ENCODE measurements at regions not wholly inside any gene's neighbourhood (a gene's known extent, or its start where the extent isn't known, plus 50 kb on each side); places are given as distances from the start of the nearest gene placed in this dataset.

DNA sequence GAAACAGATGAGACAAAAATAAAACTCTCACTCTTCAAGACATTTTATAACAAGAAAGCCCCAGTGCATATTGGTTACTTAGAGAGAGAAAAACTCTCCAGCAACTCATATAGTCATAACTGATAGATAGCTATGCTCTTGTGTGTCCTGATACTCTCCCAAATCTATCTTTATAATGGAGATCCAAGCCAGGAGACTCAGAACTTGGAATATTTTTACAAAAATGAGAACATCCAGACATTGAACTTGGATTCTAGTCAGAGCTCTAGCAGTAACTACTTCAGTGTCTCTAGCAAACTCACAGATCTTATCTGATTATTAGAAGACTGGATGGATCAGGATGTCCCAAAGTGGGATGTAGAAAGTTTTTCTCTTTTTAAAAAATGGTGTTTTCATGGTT lies 412.7 kb upstream of the BRINP1 start:
- no peaks in the 10 kb centered on the region for H3K36me3 Mint-ChIP-seq

DNA sequence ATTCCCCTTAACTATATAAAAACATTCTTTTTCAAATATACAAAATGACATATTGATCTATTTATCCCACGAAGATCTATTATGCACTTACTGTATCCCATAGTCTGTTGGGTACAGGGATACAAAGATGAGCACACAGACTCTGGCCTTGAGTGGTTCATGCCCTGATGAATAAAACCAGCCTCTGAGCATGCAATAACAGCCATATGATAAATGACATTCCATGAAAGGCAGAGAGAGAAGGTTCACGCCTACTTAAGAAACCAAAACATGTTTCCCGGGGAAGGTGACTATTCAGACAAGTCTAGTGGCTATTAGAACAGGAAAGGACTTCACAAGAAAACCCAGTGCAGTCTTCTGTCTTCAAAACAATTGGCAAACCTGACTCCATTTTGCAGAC lies 406.2 kb upstream of the BRINP1 start:
- DNase-seq (no peak), ATAC-seq (no peak)
- no peak overlapping the region for H3K27ac Mint-ChIP-seq
- peaks cover 0 to 4% of the 10 kb centered on the region in 2 donors for H3K9me3 Mint-ChIP-seq
- no peaks in the 10 kb centered on the region for H3K36me3 Mint-ChIP-seq
- 72% methylated on average over 3 of the region's 3 CpGs for WGBS (ENCODE audit: insufficient coverage)
- H3K27me3 Mint-ChIP-seq (ENCODE audit: low read depth in 2 of 2) = no peaks in the 10 kb centered on the region
- Histone ChIP-seq H3K27me3 (ENCODE audit: control insufficient read depth, insufficient read depth, low read length) (no peaks in the 10 kb centered on the region), H3K4me1 (ENCODE audit: control insufficient read depth, insufficient read depth, low read length) (no peaks in the 10 kb centered on the region), H3K27ac (ENCODE audit: low read length) (no peak overlapping the region), H3K36me3 (ENCODE audit: control insufficient read depth, insufficient read depth, low read length) (no peaks in the 10 kb centered on the region), H3K4me3 (ENCODE audit: low read length) (no peak overlapping the region), H3K9me3 (ENCODE audit: control insufficient read depth, insufficient read depth, low read length) (no peaks in the 10 kb centered on the region)
- no peak overlapping the region for H3K4me3 Mint-ChIP-seq
- no peaks in the 10 kb centered on the region for H3K4me1 Mint-ChIP-seq
- intact Hi-C loops (cut with micrococcal nuclease) = no loop called here
- TF ChIP-seq, protein P1, sequence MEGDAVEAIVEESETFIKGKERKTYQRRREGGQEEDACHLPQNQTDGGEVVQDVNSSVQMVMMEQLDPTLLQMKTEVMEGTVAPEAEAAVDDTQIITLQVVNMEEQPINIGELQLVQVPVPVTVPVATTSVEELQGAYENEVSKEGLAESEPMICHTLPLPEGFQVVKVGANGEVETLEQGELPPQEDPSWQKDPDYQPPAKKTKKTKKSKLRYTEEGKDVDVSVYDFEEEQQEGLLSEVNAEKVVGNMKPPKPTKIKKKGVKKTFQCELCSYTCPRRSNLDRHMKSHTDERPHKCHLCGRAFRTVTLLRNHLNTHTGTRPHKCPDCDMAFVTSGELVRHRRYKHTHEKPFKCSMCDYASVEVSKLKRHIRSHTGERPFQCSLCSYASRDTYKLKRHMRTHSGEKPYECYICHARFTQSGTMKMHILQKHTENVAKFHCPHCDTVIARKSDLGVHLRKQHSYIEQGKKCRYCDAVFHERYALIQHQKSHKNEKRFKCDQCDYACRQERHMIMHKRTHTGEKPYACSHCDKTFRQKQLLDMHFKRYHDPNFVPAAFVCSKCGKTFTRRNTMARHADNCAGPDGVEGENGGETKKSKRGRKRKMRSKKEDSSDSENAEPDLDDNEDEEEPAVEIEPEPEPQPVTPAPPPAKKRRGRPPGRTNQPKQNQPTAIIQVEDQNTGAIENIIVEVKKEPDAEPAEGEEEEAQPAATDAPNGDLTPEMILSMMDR (IDR thresholded peaks at IDR 0.05) = no peak

More for the DNA sequence above, 412.7 kb upstream of the BRINP1 start:
- no peak overlapping the region for H3K4me3 Mint-ChIP-seq
- TF ChIP-seq, protein P1 (IDR thresholded peaks at IDR 0.05) = no peak
- Histone ChIP-seq H3K9me3 (ENCODE audit: control insufficient read depth, insufficient read depth, low read length) (no peaks in the 10 kb centered on the region), H3K4me3 (ENCODE audit: low read length) (no peak overlapping the region), H3K27me3 (ENCODE audit: control insufficient read depth, insufficient read depth, low read length) (no peaks in the 10 kb centered on the region), H3K36me3 (ENCODE audit: control insufficient read depth, insufficient read depth, low read length) (no peaks in the 10 kb centered on the region), H3K4me1 (ENCODE audit: control insufficient read depth, insufficient read depth, low read length) (no peaks in the 10 kb centered on the region), H3K27ac (ENCODE audit: low read length) (no peak overlapping the region)
- H3K9me3 Mint-ChIP-seq = no peaks in the 10 kb centered on the region
- DNase-seq (no peak), ATAC-seq (no peak)
- H3K4me1 Mint-ChIP-seq = no peaks in the 10 kb centered on the region
- H3K27me3 Mint-ChIP-seq (ENCODE audit: low read depth in 2 of 2) = no peaks in the 10 kb centered on the region
- no peak overlapping the region for H3K27ac Mint-ChIP-seq
- intact Hi-C loops (cut with micrococcal nuclease) = no loop called here

DNA sequence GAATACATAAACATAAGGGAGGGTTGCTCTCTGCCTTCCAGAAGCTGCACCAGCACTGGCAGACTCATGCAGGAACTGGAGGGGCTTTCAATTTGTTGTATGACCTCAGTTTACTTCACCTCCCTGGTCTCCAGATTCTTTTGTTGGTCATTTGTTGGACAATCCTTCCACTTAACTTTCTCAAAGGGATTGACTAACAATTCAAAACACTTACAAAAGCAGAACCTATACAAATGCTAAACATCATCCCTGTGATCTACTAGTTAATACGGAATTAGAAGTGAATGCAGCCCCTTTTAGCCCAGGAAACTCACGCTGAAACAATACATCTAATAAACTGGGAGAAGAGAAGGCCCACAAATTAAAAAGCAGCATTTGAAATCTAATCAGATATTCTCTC lies 404.6 kb upstream of the BRINP1 start:
- Histone ChIP-seq H3K27me3 (ENCODE audit: control insufficient read depth, insufficient read depth, low read length) (no peaks in the 10 kb centered on the region), H3K4me1 (ENCODE audit: control insufficient read depth, insufficient read depth, low read length) (no peaks in the 10 kb centered on the region), H3K27ac (ENCODE audit: low read length) (no peak overlapping the region), H3K4me3 (ENCODE audit: low read length) (no peak overlapping the region), H3K36me3 (ENCODE audit: control insufficient read depth, insufficient read depth, low read length) (no peaks in the 10 kb centered on the region), H3K9me3 (ENCODE audit: control insufficient read depth, insufficient read depth, low read length) (no peaks in the 10 kb centered on the region)
- TF ChIP-seq, protein P1 (IDR thresholded peaks at IDR 0.05) = no peak
- ATAC-seq (no peak), DNase-seq (no peak)
- H3K27ac Mint-ChIP-seq = no peak overlapping the region
- 61% methylated on average over 2 of the region's 2 CpGs for WGBS (ENCODE audit: insufficient coverage)
- no peaks in the 10 kb centered on the region for H3K4me1 Mint-ChIP-seq
- no peaks in the 10 kb centered on the region for H3K27me3 Mint-ChIP-seq (ENCODE audit: low read depth in 2 of 2)
- H3K9me3 Mint-ChIP-seq = peaks cover 0 to 4% of the 10 kb centered on the region in 2 donors
- intact Hi-C loops (cut with micrococcal nuclease) = no loop called here
- no peak overlapping the region for H3K4me3 Mint-ChIP-seq
- H3K36me3 Mint-ChIP-seq = no peaks in the 10 kb centered on the region

DNA sequence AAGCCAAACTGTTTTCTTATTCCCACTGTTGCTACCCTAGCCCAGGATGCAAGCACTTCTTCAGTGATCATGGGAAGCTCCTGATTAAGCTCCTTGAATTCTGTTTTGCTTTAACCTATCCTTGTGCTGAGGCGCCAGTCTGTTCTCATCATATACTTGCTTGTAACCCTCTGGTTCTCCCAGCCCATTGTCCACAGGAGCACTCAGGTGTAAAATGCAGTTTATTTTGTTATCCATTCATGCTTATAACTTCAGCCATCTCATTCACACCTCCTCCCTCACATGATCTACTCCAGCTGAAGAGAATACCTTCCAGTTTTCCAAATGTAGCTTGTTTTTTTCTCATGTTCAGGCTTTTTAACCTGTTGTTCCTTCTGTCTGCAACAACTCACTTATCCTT lies 402.1 kb upstream of the BRINP1 start:
- H3K27me3 Mint-ChIP-seq (ENCODE audit: low read depth in 2 of 2) = no peaks in the 10 kb centered on the region
- TF ChIP-seq, protein P1 (IDR thresholded peaks at IDR 0.05) = no peak
- Histone ChIP-seq H3K27me3 (ENCODE audit: control insufficient read depth, insufficient read depth, low read length) (no peaks in the 10 kb centered on the region), H3K36me3 (ENCODE audit: control insufficient read depth, insufficient read depth, low read length) (no peaks in the 10 kb centered on the region), H3K4me3 (ENCODE audit: low read length) (no peak overlapping the region), H3K4me1 (ENCODE audit: control insufficient read depth, insufficient read depth, low read length) (no peaks in the 10 kb centered on the region), H3K27ac (ENCODE audit: low read length) (no peak overlapping the region), H3K9me3 (ENCODE audit: control insufficient read depth, insufficient read depth, low read length) (no peaks in the 10 kb centered on the region)
- DNase-seq (no peak), ATAC-seq (no peak)
- no peak overlapping the region for H3K4me3 Mint-ChIP-seq
- H3K9me3 Mint-ChIP-seq = peaks cover 0 to 6% of the 10 kb centered on the region in 2 donors
- intact Hi-C loops (cut with micrococcal nuclease) = no loop called here
- H3K27ac Mint-ChIP-seq = no peak overlapping the region
- WGBS (ENCODE audit: insufficient coverage) = 96% methylated on average over 1 of the region's 1 CpG
- H3K36me3 Mint-ChIP-seq = no peaks in the 10 kb centered on the region
- no peaks in the 10 kb centered on the region for H3K4me1 Mint-ChIP-seq
